LNCAP (cell line): ENCODE measurements at regions not wholly inside any gene's neighbourhood (a gene's known extent, or its start where the extent isn't known, plus 50 kb on each side); places are given as distances from the start of the nearest gene placed in this dataset.

Experiments
- CTCF ChIP-seq: fragments of 450-650 bp; IDR thresholded peaks from 2 replicates; pipeline ENCODE4 v1.5.1; 2017; ENCODE audit warnings: mild to moderate bottlenecking

GRCh38 chr6:165970001-165970400 lies 197.7 kb downstream of the TBXT start:
- TF ChIP-seq CTCF, result no peak

GRCh38 chr6:165969184-165969583 lies 198.5 kb downstream of the TBXT start:
- TF ChIP-seq CTCF, result no peak

GRCh38 chr6:165968408-165968807 lies 199.2 kb downstream of the TBXT start:
- TF ChIP-seq CTCF, result no peak

GRCh38 chr6:165967810-165968407 lies 199.7 kb downstream of the TBXT start:
- no peak for TF ChIP-seq CTCF

- TF ChIP-seq CTCF, result no peak
These were observed 203.9 kb downstream of the TBXT start for GRCh38 chr6:165963750-165964149.

- TF ChIP-seq CTCF, result no peak
These were observed 205.3 kb downstream of the TBXT start for GRCh38 chr6:165962366-165962765.

- TF ChIP-seq CTCF, result no peak
These were observed 206.4 kb downstream of the TBXT start for GRCh38 chr6:165961233-165961632.

- no peak for TF ChIP-seq CTCF
These were observed 207.0 kb downstream of the TBXT start for GRCh38 chr6:165960695-165961094.
